Adipocyte (in vitro differentiated cells): ENCODE measurements at regions not wholly inside any gene's neighbourhood (a gene's known extent, or its start where the extent isn't known, plus 50 kb on each side); places are given as distances from the start of the nearest gene placed in this dataset.

ENCODE experiments used
- DNase-seq: peaks from one replicate; pipeline ENCODE4 v3.0.0-alpha.2; 2015; ENCODE audit warnings: low read depth
- H3K27me3 ChIP-seq: replicated peaks from 2 replicates; pipeline ENCODE4 v1.7.0; 2013; ENCODE audit warnings: mild to moderate bottlenecking, low read length, moderate library complexity; ENCODE audit not compliant: control insufficient read depth, insufficient read depth
- H3K36me3 ChIP-seq: 2 replicates; pipeline ENCODE4 v1.7.0; 2013; ENCODE audit warnings: low read length, mild to moderate bottlenecking, moderate library complexity; ENCODE audit not compliant: control insufficient read depth, insufficient read depth, severe bottlenecking
- H3K4me1 ChIP-seq: 2 replicates; pipeline ENCODE4 v1.7.0; 2013; ENCODE audit warnings: mild to moderate bottlenecking, low read length, moderate library complexity; ENCODE audit not compliant: control insufficient read depth, insufficient read depth
- H3K4me3 ChIP-seq: 2 replicates; pipeline ENCODE4 v1.7.0; 2013; ENCODE audit warnings: mild to moderate bottlenecking, low read length, moderate library complexity
- H3K9ac ChIP-seq: 2 replicates; pipeline ENCODE4 v1.7.0; 2013; ENCODE audit warnings: mild to moderate bottlenecking, low read length, moderate library complexity
- H3K9me3 ChIP-seq: 2 replicates; pipeline ENCODE4 v1.7.0; 2013; ENCODE audit warnings: mild to moderate bottlenecking, low read length, moderate library complexity; ENCODE audit not compliant: control insufficient read depth

- DNase-seq: no peak
- no peaks in the 10 kb centered on the region for H3K9me3 ChIP-seq
- no peak overlapping the region for H3K9ac ChIP-seq
- no peak overlapping the region for H3K4me3 ChIP-seq
- no peaks in the 10 kb centered on the region for H3K27me3 ChIP-seq
- no peaks in the 10 kb centered on the region for H3K36me3 ChIP-seq
- H3K4me1 ChIP-seq: no peaks in the 10 kb centered on the region
Observed at GRCh38 chr13:65456150-65456912, 1773.8 kb downstream of the PCDH9 start.

- Histone ChIP-seq H3K9me3 (no peaks in the 10 kb centered on the region), H3K4me3 (no peak overlapping the region), H3K36me3 (no peaks in the 10 kb centered on the region), H3K9ac (no peak overlapping the region), H3K4me1 (no peaks in the 10 kb centered on the region), H3K27me3 (no peaks in the 10 kb centered on the region)
- DNase-seq: no peak
Observed at GRCh38 chr13:65454403-65454802, 1775.7 kb downstream of the PCDH9 start.

- H3K4me1 ChIP-seq: no peaks in the 10 kb centered on the region
- no peaks in the 10 kb centered on the region for H3K9me3 ChIP-seq
- H3K4me3 ChIP-seq: no peak overlapping the region
- DNase-seq: no peak
- no peaks in the 10 kb centered on the region for H3K36me3 ChIP-seq
- H3K9ac ChIP-seq: no peak overlapping the region
- no peaks in the 10 kb centered on the region for H3K27me3 ChIP-seq
Observed at GRCh38 chr13:65453982-65454381, 1776.2 kb downstream of the PCDH9 start.

GRCh38 chr13:65445340-65445739 lies 1784.8 kb downstream of the PCDH9 start:
- no peak for DNase-seq
- Histone ChIP-seq H3K9ac (no peak overlapping the region), H3K4me1 (no peaks in the 10 kb centered on the region), H3K27me3 (no peaks in the 10 kb centered on the region), H3K4me3 (no peak overlapping the region), H3K9me3 (peaks cover 4% of the 10 kb centered on the region), H3K36me3 (no peaks in the 10 kb centered on the region)

GRCh38 chr13:65435590-65435989 lies 1794.5 kb downstream of the PCDH9 start:
- H3K4me3 ChIP-seq: no peak overlapping the region
- H3K4me1 ChIP-seq: no peaks in the 10 kb centered on the region
- peaks cover 4% of the 10 kb centered on the region for H3K9me3 ChIP-seq
- DNase-seq: no peak
- no peak overlapping the region for H3K9ac ChIP-seq
- H3K36me3 ChIP-seq: no peaks in the 10 kb centered on the region
- H3K27me3 ChIP-seq: no peaks in the 10 kb centered on the region

- no peaks in the 10 kb centered on the region for H3K36me3 ChIP-seq
- H3K4me1 ChIP-seq: no peaks in the 10 kb centered on the region
- peak; percentile 41 for DNase-seq
- H3K9me3 ChIP-seq: no peaks in the 10 kb centered on the region
- H3K27me3 ChIP-seq: no peaks in the 10 kb centered on the region
- H3K9ac ChIP-seq: no peak overlapping the region
- no peak overlapping the region for H3K4me3 ChIP-seq
Observed at GRCh38 chr13:65417953-65418352, 1812.2 kb downstream of the PCDH9 start.

- H3K36me3 ChIP-seq: no peaks in the 10 kb centered on the region
- H3K27me3 ChIP-seq: no peaks in the 10 kb centered on the region
- no peaks in the 10 kb centered on the region for H3K9me3 ChIP-seq
- DNase-seq: no peak
- no peaks in the 10 kb centered on the region for H3K4me1 ChIP-seq
- no peak overlapping the region for H3K9ac ChIP-seq
- no peak overlapping the region for H3K4me3 ChIP-seq
Observed at GRCh38 chr13:65416784-65417183, 1813.4 kb downstream of the PCDH9 start.

GRCh38 chr13:65414187-65414586 lies 1815.9 kb downstream of the PCDH9 start:
- DNase-seq: no peak
- Histone ChIP-seq H3K4me1 (no peaks in the 10 kb centered on the region), H3K4me3 (no peak overlapping the region), H3K36me3 (no peaks in the 10 kb centered on the region), H3K9ac (no peak overlapping the region), H3K9me3 (no peaks in the 10 kb centered on the region), H3K27me3 (no peaks in the 10 kb centered on the region)

- no peak for DNase-seq
- Histone ChIP-seq H3K4me3 (no peak overlapping the region), H3K9me3 (no peaks in the 10 kb centered on the region), H3K27me3 (no peaks in the 10 kb centered on the region), H3K9ac (no peak overlapping the region), H3K36me3 (no peaks in the 10 kb centered on the region), H3K4me1 (no peaks in the 10 kb centered on the region)
Observed at GRCh38 chr13:65411521-65411920, 1818.6 kb downstream of the PCDH9 start.

GRCh38 chr13:65410791-65411190 lies 1819.3 kb downstream of the PCDH9 start:
- Histone ChIP-seq H3K4me1 (no peaks in the 10 kb centered on the region), H3K27me3 (no peaks in the 10 kb centered on the region), H3K9ac (no peak overlapping the region), H3K36me3 (no peaks in the 10 kb centered on the region), H3K4me3 (no peak overlapping the region), H3K9me3 (no peaks in the 10 kb centered on the region)
- DNase-seq: no peak

- H3K36me3 ChIP-seq: no peaks in the 10 kb centered on the region
- DNase-seq: no peak
- H3K9me3 ChIP-seq: no peaks in the 10 kb centered on the region
- no peaks in the 10 kb centered on the region for H3K27me3 ChIP-seq
- H3K9ac ChIP-seq: no peak overlapping the region
- no peaks in the 10 kb centered on the region for H3K4me1 ChIP-seq
- no peak overlapping the region for H3K4me3 ChIP-seq
Observed at GRCh38 chr13:65401315-65401714, 1828.8 kb downstream of the PCDH9 start.

- no peaks in the 10 kb centered on the region for H3K27me3 ChIP-seq
Observed at GRCh38 chr13:65400702-65401101, 1829.4 kb downstream of the PCDH9 start.

More at GRCh38 chr13:65400702-65401101, 1829.4 kb downstream of the PCDH9 start:
- peak; percentile 17 for DNase-seq
- H3K4me1 ChIP-seq: no peaks in the 10 kb centered on the region
- H3K36me3 ChIP-seq: no peaks in the 10 kb centered on the region
- no peak overlapping the region for H3K4me3 ChIP-seq
- no peak overlapping the region for H3K9ac ChIP-seq
- H3K9me3 ChIP-seq: no peaks in the 10 kb centered on the region
